DND-41 (cell line): ENCODE measurements at regions not wholly inside any gene's neighbourhood (a gene's known extent, or its start where the extent isn't known, plus 50 kb on each side); places are given as distances from the start of the nearest gene placed in this dataset.

ENCODE experiments used
- EZH2 ChIP-seq: IDR thresholded peaks from 3 replicates; pipeline ENCODE4 v1.6.1; 2012; ENCODE audit warnings: borderline replicate concordance, low read depth, mild to moderate bottlenecking, moderate library complexity, low read length, inconsistent platforms; ENCODE audit not compliant: severe bottlenecking
- TF ChIP-seq, protein P1 (sequence below): IDR thresholded peaks from 2 replicates; pipeline ENCODE4 v1.5.1; 2012; ENCODE audit warnings: borderline replicate concordance, low read length, moderate library complexity, mild to moderate bottlenecking; ENCODE audit not compliant: poor library complexity, severe bottlenecking; ENCODE audit errors: extremely low read depth

DNA sequence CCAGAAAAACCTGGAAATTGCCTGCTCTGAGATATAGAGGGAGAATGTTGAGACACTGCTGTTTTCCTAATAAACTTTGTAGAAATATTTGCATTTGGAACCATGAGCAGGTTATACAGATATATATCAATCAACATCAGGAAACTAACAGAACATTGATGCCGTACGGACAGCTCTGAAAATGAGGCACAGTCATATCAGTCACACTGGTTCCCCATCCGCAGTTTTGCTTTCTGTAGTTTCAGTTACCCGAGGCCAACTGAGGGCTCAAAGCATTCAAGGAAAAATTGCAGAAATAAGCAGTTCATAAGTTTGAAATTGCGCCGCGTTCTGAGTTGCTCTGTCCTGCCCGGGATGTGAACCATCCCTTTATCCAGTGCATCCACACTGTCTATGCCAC is 137.9 kb downstream of the KLF6 start:
- TF ChIP-seq, protein P1, sequence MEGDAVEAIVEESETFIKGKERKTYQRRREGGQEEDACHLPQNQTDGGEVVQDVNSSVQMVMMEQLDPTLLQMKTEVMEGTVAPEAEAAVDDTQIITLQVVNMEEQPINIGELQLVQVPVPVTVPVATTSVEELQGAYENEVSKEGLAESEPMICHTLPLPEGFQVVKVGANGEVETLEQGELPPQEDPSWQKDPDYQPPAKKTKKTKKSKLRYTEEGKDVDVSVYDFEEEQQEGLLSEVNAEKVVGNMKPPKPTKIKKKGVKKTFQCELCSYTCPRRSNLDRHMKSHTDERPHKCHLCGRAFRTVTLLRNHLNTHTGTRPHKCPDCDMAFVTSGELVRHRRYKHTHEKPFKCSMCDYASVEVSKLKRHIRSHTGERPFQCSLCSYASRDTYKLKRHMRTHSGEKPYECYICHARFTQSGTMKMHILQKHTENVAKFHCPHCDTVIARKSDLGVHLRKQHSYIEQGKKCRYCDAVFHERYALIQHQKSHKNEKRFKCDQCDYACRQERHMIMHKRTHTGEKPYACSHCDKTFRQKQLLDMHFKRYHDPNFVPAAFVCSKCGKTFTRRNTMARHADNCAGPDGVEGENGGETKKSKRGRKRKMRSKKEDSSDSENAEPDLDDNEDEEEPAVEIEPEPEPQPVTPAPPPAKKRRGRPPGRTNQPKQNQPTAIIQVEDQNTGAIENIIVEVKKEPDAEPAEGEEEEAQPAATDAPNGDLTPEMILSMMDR, result no peak
- TF ChIP-seq EZH2, result no peak
